ENCODE measurements at regions not wholly inside any gene's neighbourhood (a gene's known extent, or its start where the extent isn't known, plus 50 kb on each side); places are given as distances from the start of the nearest gene placed in this dataset.
A peak's percentile ranks its signal among the peaks of the same experiment; 100 is the strongest.
"Not testable (repeated sequence)": the region's sequence is repeated elsewhere in the genome, so short reads cannot be mapped to it uniquely, and the experiment has no call there.

DNA sequence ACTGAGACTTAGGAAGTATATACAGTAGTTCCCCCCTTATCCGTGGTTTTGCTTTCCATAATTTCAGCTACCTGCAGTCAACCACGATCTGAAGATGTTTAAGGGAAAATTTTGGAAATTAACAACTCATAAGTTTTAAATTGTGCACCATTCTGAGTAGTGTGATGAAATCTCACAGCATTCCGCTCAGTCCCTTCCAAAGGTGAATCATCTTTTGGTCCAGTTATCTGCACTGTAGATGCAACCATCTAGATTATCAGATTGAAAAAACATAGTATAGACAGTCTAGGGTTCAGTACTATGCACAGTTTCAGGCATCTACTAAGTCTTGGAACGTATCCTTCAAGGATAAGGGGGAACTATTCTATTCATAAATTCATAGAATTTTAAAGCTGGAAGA is 109.0 kb downstream of the ANXA3 start:
- DNase-seq: no peak

DNA sequence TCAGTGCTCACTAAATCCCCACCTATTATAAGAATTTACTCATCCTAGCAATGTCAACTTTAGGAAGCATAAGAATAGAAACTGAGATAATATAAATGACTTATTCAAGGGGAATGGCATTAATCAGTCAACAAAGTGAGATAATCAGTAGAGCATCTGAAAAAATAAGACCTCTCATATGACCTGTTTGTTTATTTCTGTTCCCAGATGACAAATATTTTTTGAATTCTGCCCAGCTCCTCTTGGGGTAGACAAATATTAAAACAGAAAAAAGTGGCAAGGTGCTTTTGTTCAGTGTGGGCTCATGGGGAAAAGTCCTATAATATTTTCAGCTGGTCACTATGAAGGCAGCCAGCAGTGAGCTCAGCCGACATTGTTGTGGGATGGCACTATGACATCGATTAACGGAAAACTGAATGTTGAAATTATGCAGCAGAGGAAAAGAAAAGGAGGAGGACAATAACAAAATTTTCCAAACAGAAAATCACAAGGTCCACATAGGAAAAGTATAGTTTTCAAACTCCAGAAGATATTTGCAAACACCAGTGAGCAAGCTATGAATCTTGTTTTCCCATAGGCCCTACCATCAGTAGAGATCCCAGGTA is 109.6 kb downstream of the ANXA3 start:
- DNase-seq: no peak

DNA sequence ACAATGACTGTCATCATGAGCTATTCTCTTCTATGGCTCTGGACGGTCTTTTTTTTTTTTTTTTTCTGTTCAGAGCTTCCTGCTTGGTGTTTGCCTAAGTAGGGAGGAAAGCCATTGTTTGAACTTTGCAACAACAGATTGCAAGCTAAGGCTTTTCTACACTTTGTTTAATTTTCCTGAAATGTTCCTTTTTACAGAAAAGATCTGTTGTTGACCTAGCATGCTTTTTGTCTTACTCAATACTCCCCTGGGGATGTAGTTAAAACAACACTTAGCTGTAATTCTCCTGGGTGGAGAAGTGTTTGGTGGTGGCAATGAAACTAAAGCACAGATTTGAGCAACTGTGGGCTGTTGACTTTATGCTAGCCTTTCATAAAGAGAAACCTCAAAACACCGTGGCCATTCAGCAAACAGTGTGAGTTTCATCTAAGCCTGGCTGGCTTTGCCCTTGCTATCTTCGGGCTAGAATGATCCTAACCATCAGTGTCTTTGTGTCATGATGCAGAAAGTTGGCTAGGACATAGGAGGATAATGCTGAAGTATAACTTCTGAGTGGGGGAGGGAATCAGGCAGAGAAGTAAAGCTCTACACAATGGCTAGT is 110.5 kb downstream of the ANXA3 start:
- peak in 1 of 2 experiments; percentile 21 for DNase-seq

DNA sequence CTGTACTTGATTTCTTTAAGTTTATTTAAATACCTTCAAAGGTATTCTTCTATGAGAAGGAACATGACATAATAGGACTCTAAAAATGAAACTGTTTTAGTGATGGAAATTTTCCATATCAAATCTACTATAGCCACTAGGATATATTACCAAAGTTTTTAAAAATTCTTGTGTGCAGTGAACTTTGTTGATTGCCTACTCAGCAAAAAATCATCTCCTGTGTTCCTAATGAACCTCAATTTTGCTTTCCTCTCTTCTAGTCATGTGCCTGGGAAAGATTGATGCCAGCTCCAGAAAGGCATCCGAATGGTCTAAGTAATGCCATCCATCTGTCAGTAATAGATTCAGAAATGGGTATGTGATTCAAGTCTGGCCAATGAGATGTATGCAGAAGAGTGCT is 111.1 kb downstream of the ANXA3 start:
- DNase-seq: no peak

DNA sequence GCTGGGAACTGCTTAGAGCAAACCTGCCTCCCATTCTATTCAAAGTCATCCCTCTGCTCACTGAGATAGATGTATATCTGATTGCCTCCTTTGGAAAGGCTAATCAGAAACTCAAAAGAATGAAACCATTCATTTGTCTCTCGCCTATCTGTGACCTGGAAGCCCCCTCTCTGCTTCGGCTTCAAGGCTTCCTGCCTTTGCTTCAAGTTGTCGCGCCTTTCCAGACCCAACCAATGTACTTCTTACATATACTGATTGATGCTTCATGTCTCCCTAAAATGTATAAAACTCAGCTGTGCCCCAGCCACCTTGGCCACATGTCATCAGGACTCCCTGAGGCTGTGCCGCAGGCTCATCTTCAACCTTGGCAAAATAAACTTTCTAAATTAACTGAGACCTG is 111.9 kb upstream of the BMP2K start:
- not testable (repeated sequence) for DNase-seq

DNA sequence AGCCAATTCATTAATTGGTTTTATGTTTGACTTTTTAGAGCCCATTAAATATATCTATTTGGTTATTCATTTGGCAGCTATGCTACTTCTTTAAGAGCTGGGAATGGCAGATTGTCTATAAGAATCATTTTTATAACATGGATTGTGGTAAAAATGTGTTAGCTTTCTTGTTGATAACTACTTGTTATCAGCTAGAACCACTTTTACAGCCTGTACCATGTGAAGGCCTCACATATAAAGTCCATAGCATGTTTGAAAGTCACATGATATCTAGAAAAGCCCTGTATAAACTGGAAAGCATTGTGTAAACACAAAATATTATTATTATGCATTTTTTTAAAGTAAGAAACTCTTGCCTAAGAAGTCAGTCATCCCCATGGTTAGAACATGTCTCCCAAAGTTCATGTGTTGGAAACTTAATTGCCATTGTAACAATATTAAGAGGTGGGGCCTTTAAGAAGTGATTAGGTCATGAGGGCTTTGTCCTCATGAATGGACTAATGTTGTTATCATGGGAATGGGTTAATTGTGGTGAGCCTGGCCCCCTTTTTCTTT is 110.9 kb upstream of the BMP2K start:
- no peak for DNase-seq

DNA sequence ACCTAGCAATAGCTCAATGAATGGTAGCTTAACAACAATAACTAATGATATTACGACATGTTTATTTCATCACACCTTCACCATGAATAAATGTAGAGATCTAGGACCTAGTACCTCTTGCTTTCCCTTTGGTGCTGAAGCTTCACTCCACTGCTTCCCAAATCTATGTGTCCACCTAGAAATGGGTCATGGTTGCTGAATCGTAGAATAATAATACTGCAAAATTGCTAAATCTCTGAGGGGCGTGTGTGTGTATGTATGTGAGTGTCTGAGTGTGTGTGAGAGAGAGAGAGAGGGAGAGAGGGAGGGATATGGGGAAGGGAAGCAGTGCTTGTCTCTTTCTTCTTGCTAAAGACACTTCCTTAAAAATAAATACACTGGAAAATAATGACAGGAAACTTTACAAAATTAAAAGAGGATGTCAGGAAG is 109.3 kb upstream of the BMP2K start:
- DNase-seq: peak; percentile 74 to 81

DNA sequence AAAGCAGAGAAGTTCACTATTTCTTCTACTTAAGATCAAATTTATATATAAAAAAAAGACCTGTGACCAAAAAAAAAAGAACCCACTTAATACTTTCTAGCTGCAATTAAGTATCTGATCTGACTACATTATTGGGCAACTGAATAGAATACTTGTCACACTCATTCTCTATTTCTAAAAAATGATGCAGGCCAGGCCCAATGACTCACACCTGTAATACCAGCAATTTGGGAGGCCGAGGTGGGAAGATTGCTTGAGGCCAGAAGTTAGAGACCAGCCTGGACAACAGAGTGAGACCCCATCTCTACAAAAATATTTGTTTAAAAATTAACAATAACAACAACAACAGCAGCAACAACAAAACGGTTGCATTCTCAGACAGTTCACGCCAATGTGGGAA is 108.8 kb upstream of the BMP2K start:
- peak; percentile 72 to 81 for DNase-seq

DNA sequence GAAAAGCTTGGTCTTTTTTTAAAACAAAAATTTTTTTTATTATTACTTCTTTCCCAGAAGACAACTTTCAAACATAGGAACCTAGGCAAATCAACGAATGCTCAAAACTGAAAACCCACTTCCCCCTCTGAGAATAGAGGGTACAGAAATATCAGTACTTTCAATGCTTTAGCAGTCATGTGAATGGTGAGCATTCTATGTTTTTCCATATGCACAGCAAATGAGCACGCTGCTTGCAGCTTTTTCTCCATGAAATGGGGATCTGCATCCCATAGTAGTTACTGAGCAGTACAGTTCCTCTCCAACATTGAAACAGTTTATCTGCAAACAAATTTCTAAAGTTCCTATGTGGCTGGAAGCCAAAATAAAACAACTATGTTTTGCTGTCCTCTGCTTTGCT is 108.4 kb upstream of the BMP2K start:
- no peak for DNase-seq

DNA sequence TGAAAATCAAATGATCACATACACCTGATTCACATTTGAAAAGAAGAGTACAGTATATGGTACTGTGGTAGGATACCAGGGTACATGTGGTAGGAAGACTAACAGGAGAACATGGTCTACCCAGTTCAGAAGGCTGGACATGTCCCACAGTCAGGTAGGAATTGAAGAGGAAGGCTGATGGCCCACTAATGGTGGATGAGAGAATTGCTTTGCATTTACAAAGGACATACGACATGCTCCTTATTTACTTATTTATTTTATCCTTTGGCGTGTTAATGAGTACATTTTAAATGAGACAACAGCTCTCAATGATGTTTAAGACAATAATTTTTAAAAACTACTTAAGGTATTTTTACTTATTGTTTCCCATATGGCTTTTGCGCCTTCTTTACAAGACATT is 106.7 kb upstream of the BMP2K start:
- no peak for DNase-seq

DNA sequence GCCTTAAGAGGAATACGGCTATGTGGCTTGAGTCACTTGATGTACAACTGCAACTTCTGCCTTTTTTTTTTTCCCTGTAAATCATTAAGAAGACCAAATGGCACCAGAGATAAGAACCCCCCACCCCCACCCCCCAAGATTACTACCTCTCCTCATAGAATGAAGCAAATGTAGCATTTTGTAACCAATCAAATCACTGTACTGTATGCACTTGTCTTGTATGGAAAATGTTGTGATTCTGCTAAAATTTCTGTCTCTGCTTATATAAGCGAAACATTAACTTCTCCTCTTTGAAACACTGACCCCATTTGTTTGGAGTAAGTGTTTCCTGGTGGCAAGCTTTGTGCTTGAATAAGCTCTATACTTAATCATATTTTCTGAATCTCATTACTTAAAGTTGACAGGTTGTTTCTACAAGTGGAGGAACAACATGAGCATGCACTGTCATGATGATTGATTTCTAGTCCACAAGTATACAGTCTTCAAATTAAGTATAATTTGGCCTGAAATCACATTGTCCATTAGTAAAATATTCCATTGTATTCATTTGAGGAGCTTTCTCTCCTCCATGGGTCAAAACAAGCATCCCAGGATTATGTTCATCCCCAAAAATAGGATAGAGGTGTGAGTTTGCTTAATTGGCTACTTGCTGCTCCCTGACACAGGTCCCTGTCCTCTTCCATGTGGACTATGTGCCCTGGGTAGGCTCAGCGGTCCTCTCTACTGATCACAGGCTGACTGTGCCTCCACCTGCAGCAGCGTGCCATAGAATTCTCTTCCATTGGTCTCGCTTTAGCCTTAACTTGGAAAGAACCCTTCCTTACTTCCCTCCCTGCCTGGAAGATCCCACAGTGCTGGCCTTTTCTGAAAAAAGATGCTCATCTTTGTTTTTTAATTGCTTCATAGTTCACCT is 104.0 kb upstream of the BMP2K start:
- DNase-seq: no peak

DNA sequence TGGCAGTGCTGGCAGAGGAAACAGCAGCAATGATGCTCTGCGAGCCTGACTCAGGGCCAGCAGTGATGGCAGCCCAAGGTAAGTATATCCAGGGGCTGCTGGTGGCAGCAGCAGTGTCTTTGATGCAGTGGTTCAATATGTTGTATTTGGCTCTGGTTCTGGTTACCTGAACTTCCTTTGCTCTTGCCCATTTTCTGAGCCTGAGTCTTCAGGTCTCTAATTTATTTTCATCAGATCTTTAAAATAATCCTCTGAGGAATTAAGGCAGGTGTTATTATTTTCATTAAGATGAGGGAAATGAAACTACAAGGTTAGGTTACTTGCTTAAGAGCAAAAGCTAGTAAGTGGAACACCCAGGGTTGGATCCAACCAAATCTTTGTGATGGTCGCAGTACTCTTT is 102.8 kb upstream of the BMP2K start:
- DNase-seq: no peak

DNA sequence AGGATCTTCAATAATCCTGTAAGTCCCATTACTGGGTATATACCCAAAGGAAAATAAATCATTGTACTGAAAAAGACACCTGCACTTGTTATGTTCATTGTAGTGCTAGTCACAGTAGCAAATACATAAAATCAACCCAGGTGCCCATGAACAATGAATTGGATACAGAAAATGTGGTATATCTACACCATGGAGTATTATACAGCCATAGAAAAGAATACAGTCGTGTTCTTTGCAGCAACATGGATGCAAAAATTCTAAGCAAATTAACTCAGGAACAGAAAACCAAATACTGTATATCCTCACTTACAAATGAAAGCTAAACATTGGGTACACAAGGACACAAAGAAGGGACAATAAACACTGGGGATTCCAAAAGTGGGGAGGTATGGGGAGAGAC is 100.8 kb upstream of the BMP2K start:
- no peak for DNase-seq

DNA sequence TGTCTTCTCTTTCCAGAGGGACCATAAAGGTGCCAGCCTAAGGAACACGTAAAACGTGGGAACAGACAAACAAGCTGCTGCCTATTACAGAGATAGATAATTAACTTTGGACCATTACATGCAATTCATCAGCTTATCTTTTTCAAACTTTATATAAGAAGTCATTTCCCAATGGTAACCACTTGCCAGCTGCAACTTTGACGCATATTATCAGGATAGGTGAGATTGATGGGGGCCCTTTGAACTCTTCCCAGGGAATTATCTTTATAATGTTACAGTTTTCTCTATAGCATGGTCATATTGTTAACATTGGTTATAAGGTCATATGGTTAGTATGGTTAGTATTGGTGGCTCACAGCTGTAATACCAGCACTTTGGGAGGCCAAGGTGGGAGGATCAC is 94.1 kb upstream of the BMP2K start:
- DNase-seq: no peak

DNA sequence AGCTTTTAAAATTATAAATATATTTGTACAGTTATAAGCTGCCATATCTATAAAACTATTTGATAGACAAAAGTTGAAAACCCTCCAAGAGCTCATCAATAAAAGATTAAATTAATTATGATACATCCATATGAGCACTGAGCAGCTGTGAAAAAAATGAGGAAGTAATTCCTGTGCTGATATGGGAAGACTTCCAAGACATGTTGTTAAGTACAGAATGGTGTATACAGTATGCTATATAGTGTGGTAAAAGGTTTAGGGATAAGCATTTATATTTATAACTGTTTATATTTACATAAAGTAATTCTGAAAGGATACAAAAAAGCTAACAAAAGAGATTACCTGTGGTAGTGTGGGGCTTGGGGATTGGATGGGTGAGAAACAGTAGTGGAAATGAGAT is 92.8 kb upstream of the BMP2K start:
- no peak for DNase-seq

DNA sequence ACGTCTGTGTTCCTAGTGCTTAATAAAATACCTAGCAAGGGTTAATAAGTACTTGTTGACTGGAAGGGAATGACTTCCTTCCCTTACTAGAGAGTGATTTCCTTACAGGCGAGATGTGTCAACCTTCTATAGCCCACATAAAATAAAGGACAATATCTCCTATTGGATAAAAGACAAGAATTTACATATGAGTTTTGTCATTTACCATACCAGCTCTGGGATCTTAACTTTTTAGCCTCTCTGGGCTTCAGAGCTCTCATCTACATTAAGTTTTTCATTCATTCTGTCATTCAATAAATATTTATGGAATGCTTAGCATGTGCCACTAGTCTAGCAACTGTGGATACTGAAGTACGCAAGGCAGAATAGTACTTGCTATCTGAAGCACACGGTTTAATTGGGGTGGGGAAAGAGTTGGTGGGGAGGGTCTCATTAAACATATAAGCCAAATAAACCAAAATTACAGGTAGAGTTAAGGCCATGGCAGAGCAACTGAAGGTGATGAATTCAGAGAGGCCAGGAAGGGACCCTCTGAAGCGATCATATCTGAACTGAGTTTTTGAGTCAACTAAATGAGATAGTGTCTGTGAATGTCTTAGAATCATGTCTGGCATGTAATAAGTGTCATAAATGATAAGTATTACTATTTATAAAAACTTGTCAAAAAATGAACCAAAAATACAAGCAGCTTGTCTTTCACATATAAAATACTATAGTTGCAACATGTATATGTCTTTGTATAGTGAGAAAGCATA is 91.6 kb upstream of the BMP2K start:
- no peak for DNase-seq

DNA sequence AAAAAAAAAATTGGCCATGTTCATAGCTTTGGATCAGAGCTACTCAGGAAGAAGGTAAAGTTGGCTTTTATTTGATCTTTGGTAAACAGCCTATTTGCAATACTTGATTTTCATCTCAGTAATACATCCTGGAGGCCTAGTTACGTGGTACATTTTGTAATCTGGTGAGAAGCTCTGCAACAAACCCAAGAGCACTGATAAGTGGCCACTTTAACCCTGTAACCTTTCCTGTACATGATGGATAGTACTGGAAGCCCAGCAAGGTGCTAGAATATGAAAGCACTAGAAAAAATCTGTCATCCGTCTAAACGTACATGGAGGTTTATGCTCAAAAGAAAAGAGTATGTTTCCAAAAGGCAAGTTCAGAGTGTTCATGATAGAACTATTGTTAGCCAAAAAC is 88.3 kb upstream of the BMP2K start:
- DNase-seq: no peak

DNA sequence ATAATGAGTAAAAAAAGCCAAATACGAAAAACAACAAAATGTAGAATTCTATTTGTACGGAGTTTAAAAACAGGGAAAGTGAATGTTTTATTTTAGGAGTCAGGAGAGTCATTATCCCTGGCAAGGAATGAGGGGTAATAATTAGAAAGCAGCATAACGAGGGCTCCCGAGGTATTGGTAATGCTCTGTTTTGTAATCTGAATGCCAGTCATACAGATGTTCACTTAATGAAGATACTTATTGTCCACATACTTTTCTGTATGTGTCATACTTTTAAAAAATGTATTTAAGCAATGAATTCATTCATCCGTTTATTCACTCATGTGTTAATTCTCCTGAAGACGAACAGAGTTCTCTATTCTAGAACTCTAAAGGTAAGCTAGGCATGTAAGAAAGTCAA is 87.8 kb upstream of the BMP2K start:
- no peak for DNase-seq

DNA sequence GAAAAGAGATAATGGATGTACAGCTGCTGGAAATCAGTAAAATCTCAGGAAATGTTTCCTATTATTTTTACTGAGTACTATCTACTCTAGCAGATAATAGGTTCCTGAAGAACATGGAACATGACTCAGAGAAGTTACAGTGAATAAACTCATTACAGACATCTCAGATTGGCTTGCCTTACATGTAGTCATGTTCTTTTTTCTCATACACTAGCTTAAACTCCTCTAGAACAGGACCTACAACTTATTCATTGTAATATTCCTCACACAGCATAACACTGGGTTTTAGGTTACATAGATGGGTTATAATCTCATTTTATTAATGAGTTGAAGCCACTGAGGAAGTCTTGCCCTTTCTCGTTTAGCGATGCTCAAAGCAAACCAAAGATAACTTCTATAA is 86.9 kb upstream of the BMP2K start:
- DNase-seq: no peak

DNA sequence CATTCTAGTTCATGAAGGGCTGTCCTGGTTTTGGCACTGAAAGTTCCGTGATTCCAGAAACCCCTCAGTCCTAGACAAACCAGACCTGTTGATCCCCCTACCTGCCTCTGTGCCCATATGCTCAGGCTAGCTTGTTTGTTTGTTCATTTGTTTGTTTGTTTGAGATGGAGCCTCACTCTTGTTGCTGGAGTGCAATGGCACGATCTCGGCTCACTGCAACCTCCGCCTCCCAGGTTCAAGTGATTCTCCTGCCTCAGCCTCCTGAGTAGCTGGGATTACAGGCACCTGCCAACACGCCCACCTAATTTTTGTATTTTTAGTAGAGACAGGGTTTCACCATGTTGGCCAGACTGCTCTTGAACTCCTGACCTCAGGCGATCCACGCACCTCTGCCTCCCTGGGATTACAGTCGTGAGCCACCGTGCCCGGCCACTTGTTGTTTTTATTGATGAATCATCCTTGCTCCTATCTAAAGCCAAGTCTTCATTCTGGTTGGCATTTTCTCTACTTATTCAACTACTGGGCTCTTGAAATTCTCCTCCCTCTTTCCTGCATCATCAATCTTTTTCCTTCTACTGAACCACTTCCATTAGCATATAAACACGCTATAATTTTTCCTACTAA is 86.3 kb upstream of the BMP2K start:
- DNase-seq: no peak

DNA sequence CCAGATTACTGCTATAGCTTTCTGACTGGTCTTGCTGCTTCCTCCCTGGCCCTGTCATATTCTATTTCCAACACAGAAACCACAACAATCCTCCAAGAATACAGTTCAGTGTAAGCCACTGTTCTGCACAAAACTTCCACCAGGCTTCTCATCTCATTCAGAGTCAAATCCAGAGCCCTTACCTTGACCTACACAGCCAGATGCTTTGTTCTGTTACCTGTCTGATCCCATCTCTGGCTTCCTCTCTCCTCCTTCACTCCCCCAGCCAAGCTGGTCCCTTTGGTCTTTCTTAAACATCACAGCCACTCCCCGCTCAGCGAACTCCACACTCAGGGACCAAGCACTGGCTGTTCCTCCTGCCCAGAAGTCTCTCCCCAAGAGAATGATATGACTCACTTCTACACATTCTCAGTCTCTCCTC is 84.8 kb upstream of the BMP2K start:
- peak in 1 of 2 experiments; percentile 11 for DNase-seq

DNA sequence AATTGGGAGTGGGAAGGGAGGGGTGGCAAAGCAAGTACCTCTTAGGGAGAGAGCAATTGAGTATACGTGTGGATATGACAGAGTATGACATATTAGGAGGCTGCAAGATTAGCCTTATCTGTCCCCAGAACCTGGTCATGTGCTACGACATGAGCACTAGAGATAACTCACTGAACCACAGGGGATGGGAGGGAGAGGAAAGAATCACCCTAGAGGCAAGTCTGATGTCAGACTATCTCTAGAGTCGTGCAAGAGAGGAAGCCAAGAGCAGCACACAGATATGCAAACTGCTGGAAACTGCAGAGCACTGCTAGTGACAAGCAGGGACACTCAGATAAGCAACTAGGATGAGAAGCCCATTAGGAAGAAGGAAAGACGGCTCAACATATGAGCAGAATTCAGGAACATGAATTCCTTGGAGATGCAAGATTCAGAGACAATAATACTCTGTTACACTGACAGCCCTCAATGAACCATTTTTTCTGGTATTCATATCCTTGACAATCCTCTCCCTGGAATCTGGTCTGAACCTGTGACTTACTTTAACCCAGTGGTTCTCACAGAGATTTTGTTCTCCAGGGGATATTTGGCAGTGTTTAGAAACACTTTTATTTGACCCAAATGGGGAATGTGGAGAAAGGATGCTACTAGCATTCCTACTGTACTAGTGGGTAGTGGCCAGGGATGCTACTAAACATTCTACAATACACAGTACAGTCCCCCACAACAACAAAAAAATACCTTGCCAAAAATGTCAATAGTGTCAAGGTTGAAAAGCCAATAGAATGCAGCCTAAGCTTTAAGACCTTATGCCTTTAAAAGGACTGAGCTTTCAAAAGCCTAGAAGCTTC is 84.0 kb upstream of the BMP2K start:
- peak; percentile 65 to 69 for DNase-seq
